ENCODE measurements at regions not wholly inside any gene's neighbourhood (a gene's known extent, or its start where the extent isn't known, plus 50 kb on each side); places are given as distances from the start of the nearest gene placed in this dataset.

GRCh38 chr9:78745331-78745730 is 448.4 kb downstream of the PSAT1 start:
- no peak for DNase-seq

- peak; percentile 76 for DNase-seq
Measured at GRCh38 chr9:78746010-78746409, 449.1 kb downstream of the PSAT1 start.

- DNase-seq: no peak
Measured at GRCh38 chr9:78753039-78753438, 456.1 kb downstream of the PSAT1 start.

DNA sequence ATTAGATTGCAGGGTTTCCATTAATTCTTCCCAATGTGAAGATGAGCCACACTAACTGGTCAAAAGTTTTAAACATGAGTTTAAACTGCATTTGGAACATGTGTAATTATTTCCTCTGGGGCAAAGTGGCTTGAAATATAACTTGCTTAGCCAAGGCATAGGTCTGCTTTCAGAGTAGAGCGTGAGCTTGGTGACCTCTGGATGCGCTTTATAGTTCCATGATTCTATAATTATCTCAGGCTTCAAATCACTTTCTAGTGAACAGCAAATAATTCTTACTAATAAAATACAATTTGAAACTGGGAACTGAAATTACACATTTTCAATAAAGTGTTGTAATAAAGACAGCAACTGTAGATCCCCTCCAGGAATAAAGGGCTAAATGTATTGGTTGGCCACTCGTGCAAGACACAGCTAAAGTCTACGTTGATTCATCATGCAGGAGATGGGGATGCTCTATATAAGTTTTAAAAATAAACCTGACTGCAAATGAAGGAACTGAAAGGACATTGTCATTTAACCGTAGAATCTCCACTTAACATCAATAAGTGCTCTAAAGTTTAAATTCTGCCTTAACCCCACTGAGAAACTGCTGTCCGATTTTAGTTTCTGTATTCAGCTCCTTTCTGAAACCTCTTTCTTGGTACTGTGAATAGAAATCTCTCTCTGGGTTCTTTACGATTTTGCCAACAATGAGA is 460.0 kb downstream of the PSAT1 start:
- DNase-seq: no peak

DNA sequence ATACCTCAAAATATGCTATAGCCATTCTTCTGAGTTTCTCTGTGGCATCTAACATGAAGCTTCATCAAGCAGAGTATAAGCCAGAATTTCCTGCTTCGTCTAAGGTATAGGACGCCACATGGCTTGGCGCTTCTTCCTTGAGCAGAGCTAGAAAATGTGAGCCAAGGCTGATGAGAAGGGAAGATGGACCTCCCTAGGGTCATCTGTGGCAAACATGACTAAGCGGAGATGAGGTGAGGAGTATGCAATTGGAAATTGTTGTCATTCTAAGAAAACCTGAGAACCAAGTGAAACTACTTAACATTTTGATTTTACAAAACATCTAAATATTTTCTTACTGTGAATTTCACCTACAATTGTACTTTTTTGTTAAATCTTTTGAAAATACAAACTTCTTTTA is 466.5 kb downstream of the PSAT1 start:
- DNase-seq: no peak

- no peak for DNase-seq
Measured at GRCh38 chr9:78765861-78766260, 468.9 kb downstream of the PSAT1 start.

- no peak for DNase-seq
Measured at GRCh38 chr9:78767490-78767889, 470.6 kb downstream of the PSAT1 start.

GRCh38 chr9:78769690-78770089 is 472.8 kb downstream of the PSAT1 start:
- no peak for DNase-seq

GRCh38 chr9:78775211-78775610 is 478.3 kb downstream of the PSAT1 start:
- no peak for DNase-seq

- no peak for DNase-seq
Measured at GRCh38 chr9:78775696-78776295, 478.9 kb downstream of the PSAT1 start.

- DNase-seq: no peak
Measured at GRCh38 chr9:78777747-78778146, 480.8 kb downstream of the PSAT1 start.

DNA sequence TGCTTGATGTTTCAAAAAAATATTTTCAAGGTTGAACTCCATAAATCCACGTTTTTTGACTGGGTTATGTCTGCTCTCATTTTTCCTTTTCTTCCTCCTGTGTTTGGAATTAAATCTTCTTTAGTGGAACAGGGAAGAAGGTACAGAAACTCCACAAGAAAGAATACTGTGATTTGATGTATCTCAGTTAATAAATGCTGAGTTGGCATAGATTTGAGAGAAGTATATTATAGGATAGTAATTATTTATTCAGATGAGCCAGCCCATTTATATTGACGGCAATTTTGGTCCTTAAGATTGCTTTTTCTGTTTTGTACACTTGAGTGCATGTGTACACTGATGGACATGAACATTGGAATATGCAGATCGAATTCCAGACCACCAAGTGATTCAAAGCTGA is 481.4 kb downstream of the PSAT1 start:
- no peak for DNase-seq

- no peak for DNase-seq
Measured at GRCh38 chr9:78778861-78779374, 482.0 kb downstream of the PSAT1 start.

- no peak for DNase-seq
Measured at GRCh38 chr9:78781681-78782080, 484.8 kb downstream of the PSAT1 start.

- no peak for DNase-seq
Measured at GRCh38 chr9:78782234-78782633, 485.3 kb downstream of the PSAT1 start.

GRCh38 chr9:78782858-78783257 is 485.9 kb downstream of the PSAT1 start:
- no peak for DNase-seq

GRCh38 chr9:78783743-78784142 is 486.8 kb downstream of the PSAT1 start:
- no peak for DNase-seq

DNA sequence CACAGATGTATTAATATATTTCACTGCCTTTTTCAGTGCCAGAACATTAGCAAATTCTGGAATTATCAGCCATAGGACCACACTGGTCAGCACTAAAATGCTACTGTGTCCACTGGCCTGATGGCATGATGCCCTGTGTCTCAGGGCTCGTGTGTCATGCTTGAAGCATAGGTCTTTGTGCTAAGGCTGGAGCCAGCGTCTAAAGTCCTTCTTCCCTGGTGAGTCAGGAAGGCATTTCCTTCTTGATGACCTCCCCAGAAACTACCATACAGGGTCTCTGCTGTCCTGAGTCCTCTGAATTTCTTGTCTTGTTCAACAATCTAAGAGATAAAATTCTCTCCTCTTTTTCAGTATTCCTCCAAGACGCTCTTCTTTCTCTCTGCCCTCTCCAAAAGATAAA is 489.9 kb downstream of the PSAT1 start:
- DNase-seq: no peak

DNA sequence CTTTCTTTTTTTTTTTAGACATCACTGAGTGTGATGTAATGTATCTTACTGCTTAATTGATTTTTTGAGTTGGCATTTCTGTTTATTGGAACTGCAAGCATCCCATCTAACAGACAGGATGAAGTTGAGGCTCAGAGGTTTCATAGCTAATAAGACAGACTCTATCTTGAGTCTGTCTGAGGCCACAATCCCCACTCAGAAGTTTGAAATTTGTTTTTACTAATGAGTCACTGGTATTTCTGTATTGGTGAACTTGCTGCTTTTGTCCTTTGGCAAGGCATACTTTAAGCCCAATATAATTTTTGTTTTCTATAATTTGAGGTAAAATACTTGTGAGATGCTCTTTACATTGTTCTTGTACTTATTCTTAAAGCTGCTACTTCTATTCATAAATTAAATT is 491.2 kb downstream of the PSAT1 start:
- no peak for DNase-seq

- DNase-seq: no peak
Measured at GRCh38 chr9:78791779-78792178, 494.9 kb downstream of the PSAT1 start.

- DNase-seq: no peak
Measured at GRCh38 chr9:78792745-78793144, 495.8 kb downstream of the PSAT1 start.

DNA sequence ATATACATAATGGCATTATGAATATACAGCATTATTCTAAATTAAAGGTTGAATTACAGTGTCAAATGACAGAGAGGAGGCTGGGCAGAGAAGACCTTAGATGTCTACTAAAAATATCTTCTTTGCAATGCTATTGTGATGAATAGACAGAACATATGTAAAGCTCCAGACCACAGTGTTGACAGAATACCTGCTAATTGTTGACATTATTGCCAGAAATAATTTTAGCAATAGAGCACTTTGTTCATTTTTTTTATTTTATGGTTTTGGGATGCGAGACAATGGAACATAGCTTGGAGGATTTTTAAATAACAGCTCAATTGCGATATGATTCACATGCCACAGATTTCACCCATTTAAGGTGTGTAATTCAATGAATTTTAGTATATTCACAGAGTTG is 508.8 kb downstream of the PSAT1 start:
- no peak for DNase-seq

DNA sequence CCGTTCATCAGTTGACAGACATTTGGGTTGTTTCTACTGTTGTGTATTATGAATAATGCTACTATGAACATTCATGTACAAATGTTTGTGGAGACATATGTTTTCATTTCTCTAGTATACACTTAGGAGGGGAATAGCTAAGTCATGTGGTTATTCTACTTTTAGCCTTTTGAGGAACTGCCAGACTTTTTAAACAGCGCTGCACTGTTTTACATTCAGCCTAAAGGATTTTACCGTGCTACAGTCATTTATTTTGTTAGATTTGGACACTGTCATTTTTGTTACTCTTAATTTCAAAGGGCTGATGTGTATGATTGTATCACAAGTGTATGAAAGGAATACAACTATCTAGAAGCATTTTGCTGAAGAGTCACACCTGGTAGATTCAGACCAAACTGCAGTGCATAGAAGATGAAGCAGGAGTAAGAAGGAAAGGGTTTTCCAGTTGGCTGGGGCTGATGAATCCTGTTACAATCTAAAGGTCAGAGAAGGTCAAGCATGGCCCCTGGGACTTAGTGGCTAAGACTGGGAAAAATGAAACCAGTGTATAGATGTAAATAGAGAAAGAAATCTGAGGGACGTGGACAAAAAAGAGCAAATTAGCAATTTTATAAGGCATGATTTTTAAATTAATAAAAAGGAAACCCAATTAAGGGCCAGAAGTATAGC is 509.7 kb downstream of the PSAT1 start:
- DNase-seq: no peak

DNA sequence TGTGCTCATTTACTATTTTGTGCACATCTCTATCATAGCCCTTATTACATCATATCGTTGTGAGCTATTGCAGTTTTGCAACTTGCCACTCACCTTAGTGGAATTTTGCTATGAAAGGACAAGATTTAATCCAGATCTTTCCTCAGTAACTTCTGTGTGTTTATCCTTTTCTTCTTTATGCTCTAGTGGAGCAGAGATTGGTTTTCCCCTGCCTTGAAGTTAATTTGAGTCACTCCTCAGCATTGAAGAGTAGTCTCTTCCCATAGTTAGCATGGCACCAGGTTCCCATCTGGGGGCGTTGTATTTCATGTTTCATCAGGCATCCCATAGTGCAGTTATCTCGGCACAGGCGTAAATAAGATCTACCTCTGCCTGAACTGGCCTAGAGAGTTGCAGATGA is 510.4 kb downstream of the PSAT1 start:
- no peak for DNase-seq
